DOHH2 (cell line): ENCODE measurements at regions not wholly inside any gene's neighbourhood (a gene's known extent, or its start where the extent isn't known, plus 50 kb on each side); places are given as distances from the start of the nearest gene placed in this dataset.
"Not testable (repeated sequence)": the region's sequence is repeated elsewhere in the genome, so short reads cannot be mapped to it uniquely, and the experiment has no call there.

Experiments used
- H3F3A ChIP-seq: fragments of 200-600 bp; sonication (generic), shearing (Covaris generic); 2 replicates; pipeline ENCODE4 v1.6.0; 2016; ENCODE audit warnings: antibody characterized with exemption, mild to moderate bottlenecking; ENCODE audit not compliant: control insufficient read depth, insufficient read depth
- H3K27ac ChIP-seq: fragments of 200-600 bp; sonication (generic); 2 replicates; pipeline ENCODE4 v1.5.1; 2014; ENCODE audit warnings: low read depth, mild to moderate bottlenecking, low read length, moderate library complexity
- H3K27me3 ChIP-seq: fragments of 200-600 bp; sonication (generic); 2 replicates; pipeline ENCODE4 v1.6.1; 2014; ENCODE audit warnings: mild to moderate bottlenecking, low read length, mixed read lengths; ENCODE audit not compliant: control insufficient read depth
- H3K36me3 ChIP-seq: fragments of 200-600 bp; sonication (generic); 2 replicates; pipeline ENCODE4 v1.6.1; 2014; ENCODE audit warnings: mild to moderate bottlenecking, low read length, moderate library complexity, mixed read lengths; ENCODE audit not compliant: control insufficient read depth
- H3K4me1 ChIP-seq: fragments of 200-600 bp; sonication (generic); 2 replicates; pipeline ENCODE4 v1.6.1; 2014; ENCODE audit warnings: mild to moderate bottlenecking, low read length, mixed read lengths; ENCODE audit not compliant: control insufficient read depth
- H3K4me2 ChIP-seq: fragments of 200-600 bp; sonication (generic); 2 replicates; pipeline ENCODE4 v1.6.0; 2014; ENCODE audit warnings: mild to moderate bottlenecking, low read length, moderate library complexity
- H3K4me3 ChIP-seq: fragments of 200-600 bp; sonication (generic); 2 replicates; pipeline ENCODE4 v1.5.1; 2014; ENCODE audit warnings: mild to moderate bottlenecking, low read length, mixed read lengths
- H3K79me2 ChIP-seq: fragments of 200-600 bp; sonication (generic); 2 replicates; pipeline ENCODE4 v1.6.1; 2014; ENCODE audit warnings: mild to moderate bottlenecking, low read length, mixed read lengths; ENCODE audit not compliant: control insufficient read depth
- H3K9me2 ChIP-seq: fragments of 200-600 bp; sonication (generic); replicated peaks from 2 replicates; pipeline ENCODE4 v1.6.1; 2014; ENCODE audit warnings: mild to moderate bottlenecking, low read length, mixed read lengths; ENCODE audit not compliant: control insufficient read depth
- H3K9me3 ChIP-seq: fragments of 200-600 bp; sonication (generic); 2 replicates; pipeline ENCODE4 v1.6.1; 2014; ENCODE audit warnings: antibody characterized with exemption, low read length, mixed read lengths; ENCODE audit not compliant: control insufficient read depth, insufficient read depth
- H4K20me1 ChIP-seq: fragments of 200-600 bp; sonication (generic); 2 replicates; pipeline ENCODE4 v1.6.0; 2014; ENCODE audit warnings: low read depth, mild to moderate bottlenecking, antibody characterized with exemption, low read length, moderate library complexity; ENCODE audit not compliant: control insufficient read depth, insufficient read depth
- CTCF ChIP-seq: fragments of 200-600 bp; sonication (generic); IDR thresholded peaks from one replicate; pipeline ENCODE4 v1.5.1; 2014; ENCODE audit warnings: antibody characterized with exemption, mild to moderate bottlenecking, low read depth, low read length; ENCODE audit not compliant: poor library complexity, severe bottlenecking
- EZH2phosphoT487 ChIP-seq: fragments of 200-600 bp; sonication (generic); IDR thresholded peaks from 2 replicates; pipeline ENCODE4 v1.6.1; 2017; ENCODE audit warnings: borderline replicate concordance, mild to moderate bottlenecking, antibody characterized with exemption, low read length, moderate library complexity, mixed read lengths

GRCh38 chr13:76307142-76307541 is 579.1 kb downstream of the KCTD12 start:
- TF ChIP-seq EZH2phosphoT487 (no peak), CTCF (no peak)
- Histone ChIP-seq H3F3A (no peaks in the 10 kb centered on the region), H3K4me1 (no peaks in the 10 kb centered on the region), H4K20me1 (no peaks in the 10 kb centered on the region), H3K36me3 (no peaks in the 10 kb centered on the region), H3K79me2 (no peaks in the 10 kb centered on the region), H3K9me3 (no peaks in the 10 kb centered on the region), H3K9me2 (no peaks in the 10 kb centered on the region), H3K4me3 (no peak overlapping the region), H3K4me2 (no peak overlapping the region), H3K27ac (no peak overlapping the region), H3K27me3 (no peaks in the 10 kb centered on the region)

GRCh38 chr13:76300688-76301087 is 585.5 kb downstream of the KCTD12 start:
- Histone ChIP-seq H3K36me3 (no peaks in the 10 kb centered on the region), H3K9me2 (no peaks in the 10 kb centered on the region), H3K27ac (no peak overlapping the region), H3K4me2 (no peak overlapping the region), H3K27me3 (no peaks in the 10 kb centered on the region), H4K20me1 (no peaks in the 10 kb centered on the region), H3K4me1 (no peaks in the 10 kb centered on the region), H3F3A (no peaks in the 10 kb centered on the region), H3K9me3 (no peaks in the 10 kb centered on the region), H3K79me2 (no peaks in the 10 kb centered on the region), H3K4me3 (no peak overlapping the region)
- TF ChIP-seq CTCF (no peak), EZH2phosphoT487 (no peak)

- no peaks in the 10 kb centered on the region for H3K4me1 ChIP-seq
- no peak overlapping the region for H3K4me2 ChIP-seq
- H3K4me3 ChIP-seq = no peak overlapping the region
- no peaks in the 10 kb centered on the region for H3K36me3 ChIP-seq
- no peaks in the 10 kb centered on the region for H3K9me2 ChIP-seq
- no peaks in the 10 kb centered on the region for H4K20me1 ChIP-seq
- H3F3A ChIP-seq = no peaks in the 10 kb centered on the region
- TF ChIP-seq EZH2phosphoT487 (no peak), CTCF (no peak)
- no peak overlapping the region for H3K27ac ChIP-seq
- H3K9me3 ChIP-seq = no peaks in the 10 kb centered on the region
- H3K27me3 ChIP-seq = no peaks in the 10 kb centered on the region
- no peaks in the 10 kb centered on the region for H3K79me2 ChIP-seq
Observed at GRCh38 chr13:76297331-76297730, 588.9 kb downstream of the KCTD12 start.

- Histone ChIP-seq H3K4me1 (no peaks in the 10 kb centered on the region), H3K36me3 (no peaks in the 10 kb centered on the region), H3K27me3 (no peaks in the 10 kb centered on the region)
Observed at GRCh38 chr13:76296751-76297150, 589.5 kb downstream of the KCTD12 start.

GRCh38 chr13:76295020-76295419 is 591.2 kb downstream of the KCTD12 start:
- H3K79me2 ChIP-seq, H3K4me2 ChIP-seq, H3K9me3 ChIP-seq, H3K36me3 ChIP-seq, H3K4me1 ChIP-seq, H3F3A ChIP-seq, H3K27ac ChIP-seq, H3K4me3 ChIP-seq, H4K20me1 ChIP-seq, H3K27me3 ChIP-seq, H3K9me2 ChIP-seq: not testable (repeated sequence)

More at GRCh38 chr13:76296751-76297150, 589.5 kb downstream of the KCTD12 start:
- TF ChIP-seq CTCF (no peak), EZH2phosphoT487 (no peak)
- Histone ChIP-seq H3K9me3 (no peaks in the 10 kb centered on the region), H3K79me2 (no peaks in the 10 kb centered on the region), H3K27ac (no peak overlapping the region), H4K20me1 (no peaks in the 10 kb centered on the region), H3K4me2 (no peak overlapping the region), H3K4me3 (no peak overlapping the region), H3K9me2 (no peaks in the 10 kb centered on the region), H3F3A (no peaks in the 10 kb centered on the region)
